WTC11 (cell line): ENCODE measurements at regions not wholly inside any gene's neighbourhood (a gene's known extent, or its start where the extent isn't known, plus 50 kb on each side); places are given as distances from the start of the nearest gene placed in this dataset.
A peak's percentile ranks its signal among the peaks of the same experiment; 100 is the strongest.

ENCODE experiments used
- ATAC-seq: fragments of 200-7000 bp; cut with Tn5 transposase; 2 replicates; pipeline ENCODE4 v1.10.0; 2021; ENCODE audit warnings: mild to moderate bottlenecking, moderate library complexity
- CTCF ChIA-PET: fragments of 300-600 bp; sonication (Branson Sonifier 250); formaldehyde crosslinking; loops from one replicate; lab custom pipeline; 2021; ENCODE audit warnings: antibody characterized with exemption; lab: Charles Lee
- POLR2A ChIA-PET: fragments of 350-600 bp; sonication (Branson Sonifier 250); formaldehyde crosslinking; loops from one replicate; lab custom pipeline; 2021; ENCODE audit warnings: antibody characterized with exemption; lab: Charles Lee
- DNase-seq: peaks from one replicate; pipeline ENCODE4 v3.0.0; 2021; ENCODE audit warnings: low spot score
- H3K27ac Mint-ChIP-seq: 2 replicates; pipeline ENCODE4 v1.8.0; 2021; ENCODE audit warnings: mixed read lengths
- H3K27me3 Mint-ChIP-seq: 2 replicates; pipeline ENCODE4 v1.8.0; 2021; ENCODE audit warnings: low read depth, mild to moderate bottlenecking, moderate library complexity, mixed read lengths
- H3K36me3 Mint-ChIP-seq: 2 replicates; pipeline ENCODE4 v1.8.0; 2021; ENCODE audit warnings: mixed read lengths
- H3K4me1 Mint-ChIP-seq: 2 replicates; pipeline ENCODE4 v1.8.0; 2022; ENCODE audit warnings: mixed read lengths
- H3K4me3 Mint-ChIP-seq: 2 replicates; pipeline ENCODE4 v1.8.0; 2021; ENCODE audit warnings: mild to moderate bottlenecking, moderate library complexity, mixed read lengths
- H3K9me3 Mint-ChIP-seq: 2 replicates; pipeline ENCODE4 v1.8.0; 2021; ENCODE audit warnings: mixed read lengths
- ATF3 ChIP-seq: sonication (generic); formaldehyde crosslinking; conservative IDR thresholded peaks from 2 replicates; pipeline ENCODE4 v1.8.1; 2022; ENCODE audit warnings: mild to moderate bottlenecking, missing genetic modification reagents
- CBFB ChIP-seq: sonication (generic); formaldehyde crosslinking; IDR thresholded peaks from 2 replicates; pipeline ENCODE4 v1.8.1; 2022; ENCODE audit warnings: mild to moderate bottlenecking, low read depth, missing genetic modification reagents
- ETV6 ChIP-seq: sonication (generic); formaldehyde crosslinking; IDR thresholded peaks from 2 replicates; pipeline ENCODE4 v1.8.1; 2022; ENCODE audit warnings: mild to moderate bottlenecking, missing genetic modification reagents
- FOXK1 ChIP-seq: sonication (generic); formaldehyde crosslinking; IDR thresholded peaks from 2 replicates; pipeline ENCODE4 v1.8.0; 2022; ENCODE audit warnings: mild to moderate bottlenecking, moderate library complexity, missing genetic modification reagents
- JAZF1 ChIP-seq: fragments of 250-450 bp; sonication (Bioruptor Pico); IDR thresholded peaks from 2 replicates; pipeline ENCODE4 v1.9.0; 2021; ENCODE audit warnings: moderate library complexity, mild to moderate bottlenecking, inconsistent platforms
- KAT7 ChIP-seq: sonication (generic); formaldehyde crosslinking; IDR thresholded peaks from 2 replicates; pipeline ENCODE4 v1.8.1; 2023; ENCODE audit warnings: missing genetic modification reagents, mild to moderate bottlenecking, borderline replicate concordance
- MYBL2 ChIP-seq: sonication (generic); formaldehyde crosslinking; IDR thresholded peaks from 2 replicates; pipeline ENCODE4 v1.8.1; 2023; ENCODE audit warnings: mild to moderate bottlenecking, moderate library complexity, missing genetic modification reagents
- PRDM15 ChIP-seq: sonication (generic); formaldehyde crosslinking; IDR thresholded peaks from 2 replicates; pipeline ENCODE4 v1.8.0; 2022; ENCODE audit warnings: missing genetic modification reagents
- SOX15 ChIP-seq: fragments of 250-450 bp; sonication (Bioruptor Pico); IDR thresholded peaks from 2 replicates; pipeline ENCODE4 v1.9.0; 2021; ENCODE audit warnings: mild to moderate bottlenecking
- SP1 ChIP-seq: sonication (generic); formaldehyde crosslinking; conservative IDR thresholded peaks from 2 replicates; pipeline ENCODE4 v1.8.1; 2022; ENCODE audit warnings: missing genetic modification reagents
- TEAD4 ChIP-seq: sonication (generic); formaldehyde crosslinking; IDR thresholded peaks from 2 replicates; pipeline ENCODE4 v1.8.0; 2022; ENCODE audit warnings: mild to moderate bottlenecking, missing genetic modification reagents
- ZNF263 ChIP-seq: sonication (generic); formaldehyde crosslinking; IDR thresholded peaks from 2 replicates; pipeline ENCODE4 v1.8.1; 2022; ENCODE audit warnings: low read depth, mild to moderate bottlenecking, moderate library complexity, missing genetic modification reagents
- ZNF281 ChIP-seq: sonication (generic); formaldehyde crosslinking; IDR thresholded peaks from 2 replicates; pipeline ENCODE4 v1.8.0; 2023; ENCODE audit warnings: mild to moderate bottlenecking, missing genetic modification reagents
- ZNF425 ChIP-seq: fragments of 250-450 bp; sonication (Bioruptor Pico); conservative IDR thresholded peaks from 2 replicates; pipeline ENCODE4 v1.9.0; 2021; ENCODE audit warnings: mild to moderate bottlenecking
- ZNF671 ChIP-seq: fragments of 250-450 bp; sonication (Bioruptor Pico); IDR thresholded peaks from 2 replicates; pipeline ENCODE4 v1.8.0; 2021; ENCODE audit warnings: mild to moderate bottlenecking
- TF ChIP-seq, protein P1 (sequence below): sonication (generic); formaldehyde crosslinking; IDR thresholded peaks from 2 replicates; pipeline ENCODE4 v1.8.1; 2023; ENCODE audit warnings: mild to moderate bottlenecking, missing genetic modification reagents, moderate library complexity

DNA sequence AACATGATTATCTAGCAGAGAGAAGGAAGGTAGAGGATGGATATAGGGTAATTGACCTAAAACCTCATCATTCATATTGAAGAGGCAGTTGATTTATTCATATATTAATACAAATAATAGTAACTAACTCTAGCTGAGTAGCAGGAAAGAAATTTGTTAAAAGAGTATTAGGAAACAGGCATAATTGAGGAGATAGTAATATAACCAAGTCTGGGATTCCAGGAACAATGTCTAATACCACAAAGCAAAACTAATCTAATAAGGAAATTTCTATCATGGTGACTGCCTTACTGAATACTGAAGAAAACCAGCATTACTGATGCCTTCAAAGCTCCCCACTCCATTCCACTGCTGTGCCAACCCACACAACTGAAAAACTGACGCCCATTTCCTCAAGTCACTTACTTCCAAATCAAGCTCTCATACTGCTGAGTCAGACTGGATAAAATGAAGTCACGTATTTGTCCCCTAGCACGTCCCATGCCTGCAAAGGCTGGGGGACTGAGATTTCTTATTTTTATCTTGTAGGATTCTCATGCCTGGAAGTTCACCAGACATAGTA lies 153.9 kb downstream of the SMC2 start:
- Mint-ChIP-seq H3K27ac (no peak overlapping the region), H3K4me1 (no peaks in the 10 kb centered on the region), H3K36me3 (peaks cover 11% of the 10 kb centered on the region), H3K9me3 (peaks cover 21% of the 10 kb centered on the region), H3K4me3 (no peak overlapping the region), H3K27me3 (no peaks in the 10 kb centered on the region)
- ChIA-PET POLR2A (interaction anchor here (0.7 kb wide), 1 partner anchor 275 kb away, joined by 3 read pairs; no protein-coding TSS in a partner anchor), CTCF (no interaction called here)
- no peak for DNase-seq
- TF ChIP-seq TEAD4: no peak
- no peak for TF ChIP-seq MYBL2 (CRISPR knock-in tag)
- no peak for TF ChIP-seq PRDM15 (CRISPR knock-in tag)
- TF ChIP-seq ZNF281 (CRISPR knock-in tag): no peak
- no peak for TF ChIP-seq CBFB
- ATAC-seq: no peak

- peak overlapping the region; percentile 92; the same call in 1 of the 2 replicates for H3K27ac Mint-ChIP-seq
- POLR2A ChIA-PET: no interaction called here
- TF ChIP-seq, protein P1, sequence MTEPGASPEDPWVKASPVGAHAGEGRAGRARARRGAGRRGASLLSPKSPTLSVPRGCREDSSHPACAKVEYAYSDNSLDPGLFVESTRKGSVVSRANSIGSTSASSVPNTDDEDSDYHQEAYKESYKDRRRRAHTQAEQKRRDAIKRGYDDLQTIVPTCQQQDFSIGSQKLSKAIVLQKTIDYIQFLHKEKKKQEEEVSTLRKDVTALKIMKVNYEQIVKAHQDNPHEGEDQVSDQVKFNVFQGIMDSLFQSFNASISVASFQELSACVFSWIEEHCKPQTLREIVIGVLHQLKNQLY: no peak
- TF ChIP-seq, all 79 proteins: peak for 0
- H3K4me1 Mint-ChIP-seq: peaks cover 72% of the 10 kb centered on the region
- CTCF ChIA-PET: no interaction called here
- peaks cover 42% of the 10 kb centered on the region for H3K36me3 Mint-ChIP-seq
- no peak for ATAC-seq
- no peak for DNase-seq
- no peak overlapping the region for H3K4me3 Mint-ChIP-seq
- H3K27me3 Mint-ChIP-seq: no peaks in the 10 kb centered on the region
- H3K9me3 Mint-ChIP-seq: peaks cover 32% of the 10 kb centered on the region
These were observed 162.1 kb downstream of the SMC2 start for GRCh38 chr9:104256031-104256695.

DNA sequence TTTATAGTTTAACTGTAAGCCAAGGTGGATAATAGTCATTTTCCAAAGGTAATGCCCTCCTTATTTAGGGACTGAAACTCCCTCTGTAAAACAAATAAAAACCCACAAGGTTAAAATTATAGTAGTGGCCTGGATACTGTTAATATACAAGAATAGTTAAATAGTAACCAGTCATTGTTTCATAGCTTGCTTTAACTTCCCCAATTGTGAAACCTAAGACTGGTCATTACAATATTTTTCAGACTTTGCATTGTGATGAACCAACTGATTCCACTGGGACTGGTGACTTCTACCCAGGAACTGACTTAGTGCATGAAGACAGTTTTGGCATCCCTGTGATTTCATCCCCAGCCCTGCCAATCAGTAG lies 162.6 kb downstream of the SMC2 start:
- peaks cover 77% of the 10 kb centered on the region for H3K4me1 Mint-ChIP-seq
- ATAC-seq (no peak), DNase-seq (no peak)
- POLR2A ChIA-PET: no interaction called here
- H3K27me3 Mint-ChIP-seq: no peaks in the 10 kb centered on the region
- no peak overlapping the region for H3K27ac Mint-ChIP-seq
- H3K9me3 Mint-ChIP-seq: peaks cover 32% of the 10 kb centered on the region
- peaks cover 42% of the 10 kb centered on the region for H3K36me3 Mint-ChIP-seq
- TF ChIP-seq ZNF425 (CRISPR knock-in tag): no peak
- TF ChIP-seq ATF3 (CRISPR knock-in tag): no peak
- no peak for TF ChIP-seq ZNF671 (CRISPR knock-in tag)
- no peak for TF ChIP-seq SP1 (CRISPR knock-in tag)
- TF ChIP-seq ZNF263: no peak
- no peak for TF ChIP-seq ETV6 (CRISPR knock-in tag)
- TF ChIP-seq KAT7: no peak
- TF ChIP-seq SOX15: no peak
- TF ChIP-seq FOXK1 (CRISPR knock-in tag): no peak
- TF ChIP-seq JAZF1 (CRISPR knock-in tag): no peak
- H3K4me3 Mint-ChIP-seq: no peak overlapping the region
- CTCF ChIA-PET: no interaction called here
